ENCODE measurements at regions not wholly inside any gene's neighbourhood (a gene's known extent, or its start where the extent isn't known, plus 50 kb on each side); places are given as distances from the start of the nearest gene placed in this dataset.
A peak's percentile ranks its signal among the peaks of the same experiment; 100 is the strongest.

- no peak for DNase-seq (ENCODE audit: low read depth)
- no peak for TF ChIP-seq CTCF (conservative IDR thresholded peaks at IDR 0.05; ENCODE audit: control insufficient read depth, insufficient read depth, low read depth, low read length)
- no peak overlapping the region for H3K4me3 ChIP-seq (ENCODE audit: control insufficient read depth, low read depth, low read length)
These were observed 63.0 kb upstream of the HAAO start for GRCh38 chr2:42855221-42855970.

GRCh38 chr2:42854207-42854818 lies 61.9 kb upstream of the HAAO start:
- DNase-seq (ENCODE audit: low read depth): peak; percentile 68
- no peak for TF ChIP-seq CTCF (conservative IDR thresholded peaks at IDR 0.05; ENCODE audit: control insufficient read depth, insufficient read depth, low read depth, low read length)
- no peak overlapping the region for H3K4me3 ChIP-seq (ENCODE audit: control insufficient read depth, low read depth, low read length)

GRCh38 chr2:42853549-42854206 lies 61.3 kb upstream of the HAAO start:
- no peak for DNase-seq (ENCODE audit: low read depth)
- no peak overlapping the region for H3K4me3 ChIP-seq (ENCODE audit: control insufficient read depth, low read depth, low read length)
- TF ChIP-seq CTCF (conservative IDR thresholded peaks at IDR 0.05; ENCODE audit: control insufficient read depth, insufficient read depth, low read depth, low read length): no peak

- no peak for TF ChIP-seq CTCF (conservative IDR thresholded peaks at IDR 0.05; ENCODE audit: control insufficient read depth, insufficient read depth, low read depth, low read length)
- no peak for DNase-seq (ENCODE audit: low read depth)
These were observed 60.4 kb upstream of the HAAO start for GRCh38 chr2:42852798-42853197.

GRCh38 chr2:42851740-42852250 lies 59.4 kb upstream of the HAAO start:
- no peak overlapping the region for H3K4me3 ChIP-seq (ENCODE audit: control insufficient read depth, low read depth, low read length)
- no peak for TF ChIP-seq CTCF (conservative IDR thresholded peaks at IDR 0.05; ENCODE audit: control insufficient read depth, insufficient read depth, low read depth, low read length)
- DNase-seq (ENCODE audit: low read depth): no peak

More at GRCh38 chr2:42852798-42853197, 60.4 kb upstream of the HAAO start:
- no peak overlapping the region for H3K4me3 ChIP-seq (ENCODE audit: control insufficient read depth, low read depth, low read length)

- no peak for TF ChIP-seq CTCF (conservative IDR thresholded peaks at IDR 0.05; ENCODE audit: control insufficient read depth, insufficient read depth, low read depth, low read length)
- no peak overlapping the region for H3K4me3 ChIP-seq (ENCODE audit: control insufficient read depth, low read depth, low read length)
- no peak for DNase-seq (ENCODE audit: low read depth)
These were observed 58.8 kb upstream of the HAAO start for GRCh38 chr2:42851186-42851585.

All from fibroblast of mammary gland (primary cell).